GM12874 (cell line): ENCODE measurements at regions not wholly inside any gene's neighbourhood (a gene's known extent, or its start where the extent isn't known, plus 50 kb on each side); places are given as distances from the start of the nearest gene placed in this dataset.

Experiments used
- CTCF ChIP-seq: IDR thresholded peaks from 2 replicates; pipeline ENCODE4 v1.5.1; 2011; ENCODE audit warnings: low read depth, mild to moderate bottlenecking, control low read depth, low read length, moderate library complexity; ENCODE audit not compliant: insufficient read depth

- TF ChIP-seq CTCF, result peak; percentile 96
Measured at GRCh38 chr15:70512772-70513362, 250.5 kb downstream of the UACA start.

DNA sequence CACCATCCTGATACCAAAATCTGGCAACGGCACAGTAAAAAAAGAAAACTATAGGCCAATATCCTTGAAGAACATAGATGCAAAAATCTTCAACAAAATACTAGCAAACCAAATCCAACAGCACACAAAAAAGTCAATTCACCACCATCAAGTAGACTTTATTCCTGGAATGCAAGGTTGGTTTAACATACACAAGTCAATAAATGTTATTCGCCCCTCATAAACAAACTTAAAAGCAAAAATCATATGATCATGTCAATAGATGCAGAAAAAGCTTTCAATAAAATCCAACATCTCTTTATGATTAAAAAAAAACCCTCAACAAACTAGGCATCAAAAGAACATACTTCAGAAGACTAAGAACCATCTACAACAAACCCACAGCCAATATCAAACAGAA, 252.9 kb downstream of the UACA start:
- TF ChIP-seq CTCF, result no peak

- TF ChIP-seq CTCF, result no peak
Measured at GRCh38 chr15:70509731-70510143, 253.6 kb downstream of the UACA start.

GRCh38 chr15:70509282-70509662, 254.1 kb downstream of the UACA start:
- TF ChIP-seq CTCF, result no peak

DNA sequence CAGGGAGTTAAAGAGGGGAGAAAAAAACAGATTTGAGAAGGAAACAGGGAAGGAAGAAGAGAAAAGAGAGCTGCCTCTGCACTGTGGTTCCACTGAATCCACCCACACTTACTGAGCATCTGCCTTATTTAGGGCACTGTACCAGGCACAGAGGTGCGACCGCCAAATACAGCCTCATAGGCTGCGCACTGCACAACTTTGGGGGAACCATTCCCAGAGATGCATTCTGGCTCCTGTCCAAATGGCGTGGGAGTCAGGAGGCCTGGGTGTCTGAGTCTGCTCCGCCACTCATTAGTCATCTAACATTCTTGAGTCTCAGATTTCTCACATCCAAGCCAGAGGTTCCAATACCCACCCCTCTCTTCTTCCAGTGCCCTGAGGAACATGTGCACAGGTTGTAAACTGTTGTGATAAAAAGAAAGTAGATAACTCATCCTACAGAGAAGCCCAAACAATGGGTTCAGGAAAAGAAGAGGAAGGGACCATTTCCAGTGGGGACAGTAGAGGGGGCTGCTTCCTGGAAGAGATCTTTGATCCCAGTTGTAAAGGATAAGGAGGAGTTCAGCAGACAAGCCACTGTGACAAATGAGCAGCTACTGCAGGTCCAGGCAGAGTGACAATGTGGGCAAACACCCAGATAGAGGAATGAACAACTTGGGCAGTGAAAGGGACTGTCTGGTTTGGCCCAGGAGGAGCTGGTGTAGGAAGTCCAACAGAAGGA, 254.6 kb downstream of the UACA start:
- no peak for TF ChIP-seq CTCF

GRCh38 chr15:70507772-70508371, 255.5 kb downstream of the UACA start:
- TF ChIP-seq CTCF, result no peak

- no peak for TF ChIP-seq CTCF
Measured at GRCh38 chr15:70505936-70506912, 257.1 kb downstream of the UACA start.
